ENCODE measurements at regions not wholly inside any gene's neighbourhood (a gene's known extent, or its start where the extent isn't known, plus 50 kb on each side); places are given as distances from the start of the nearest gene placed in this dataset.
"Not testable (repeated sequence)": the region's sequence is repeated elsewhere in the genome, so short reads cannot be mapped to it uniquely, and the experiment has no call there.

GRCh38 chr6:121020656-121021055 lies 313.6 kb downstream of the TBC1D32 start:
- no peak for DNase-seq

GRCh38 chr6:121008553-121008952 lies 325.7 kb downstream of the TBC1D32 start:
- no peak for DNase-seq

- DNase-seq = no peak
Observed at GRCh38 chr6:121006024-121006423, 328.3 kb downstream of the TBC1D32 start.

GRCh38 chr6:121000381-121000780 lies 333.9 kb downstream of the TBC1D32 start:
- no peak for DNase-seq

GRCh38 chr6:120996340-120996739 lies 337.9 kb downstream of the TBC1D32 start:
- DNase-seq = no peak

GRCh38 chr6:120994573-120994967 lies 339.7 kb downstream of the TBC1D32 start:
- DNase-seq = no peak

- no peak for DNase-seq
Observed at GRCh38 chr6:120993929-120994572, 340.2 kb downstream of the TBC1D32 start.

GRCh38 chr6:120992257-120992656 lies 342.0 kb downstream of the TBC1D32 start:
- no peak for DNase-seq

GRCh38 chr6:120990866-120991265 lies 343.4 kb downstream of the TBC1D32 start:
- no peak for DNase-seq

- DNase-seq = no peak
Observed at GRCh38 chr6:120981835-120982234, 352.4 kb downstream of the TBC1D32 start.

- DNase-seq = no peak
Observed at GRCh38 chr6:120966321-120966720, 368.0 kb downstream of the TBC1D32 start.

- DNase-seq = no peak
Observed at GRCh38 chr6:120965814-120966213, 368.5 kb downstream of the TBC1D32 start.

GRCh38 chr6:120960761-120961160 lies 373.5 kb downstream of the TBC1D32 start:
- DNase-seq = no peak

- DNase-seq = no peak
Observed at GRCh38 chr6:120954111-120954510, 380.2 kb downstream of the TBC1D32 start.

GRCh38 chr6:120951258-120951657 lies 383.0 kb downstream of the TBC1D32 start:
- DNase-seq = no peak

GRCh38 chr6:120947111-120947510 lies 387.2 kb downstream of the TBC1D32 start:
- DNase-seq = no peak

- no peak for DNase-seq
Observed at GRCh38 chr6:120945905-120946594, 388.2 kb downstream of the TBC1D32 start.

GRCh38 chr6:120938876-120939472 lies 395.3 kb downstream of the TBC1D32 start:
- no peak for DNase-seq

- DNase-seq = no peak
Observed at GRCh38 chr6:120938164-120938875, 396.0 kb downstream of the TBC1D32 start.

- DNase-seq = no peak
Observed at GRCh38 chr6:120935908-120936307, 398.4 kb downstream of the TBC1D32 start.

- DNase-seq = no peak
Observed at GRCh38 chr6:120935016-120935415, 399.3 kb downstream of the TBC1D32 start.

- not testable (repeated sequence) for DNase-seq
Observed at GRCh38 chr6:120931520-120932180, 402.6 kb downstream of the TBC1D32 start.

- DNase-seq = not testable (repeated sequence)
Observed at GRCh38 chr6:120930500-120930899, 403.8 kb downstream of the TBC1D32 start.
